Cerebellar cortex (tissue), 1 donor: ENCODE measurements at regions not wholly inside any gene's neighbourhood (a gene's known extent, or its start where the extent isn't known, plus 50 kb on each side); places are given as distances from the start of the nearest gene placed in this dataset.
A peak's percentile ranks its signal among the peaks of the same experiment; 100 is the strongest.
"Not testable (repeated sequence)": the region's sequence is repeated elsewhere in the genome, so short reads cannot be mapped to it uniquely, and the experiment has no call there.

Experiments
- DNase-seq: peaks from one replicate; pipeline ENCODE4 v3.0.0-alpha.2; 2015; ENCODE audit warnings: low spot score

GRCh38 chr6:80636689-80637088, 530.2 kb downstream of the BCKDHB start:
- no peak for DNase-seq

GRCh38 chr6:80633412-80633811, 526.9 kb downstream of the BCKDHB start:
- no peak for DNase-seq

GRCh38 chr6:80625405-80625804, 518.9 kb downstream of the BCKDHB start:
- DNase-seq, result no peak

GRCh38 chr6:80623066-80623815, 516.8 kb downstream of the BCKDHB start:
- no peak for DNase-seq

GRCh38 chr6:80622641-80623040, 516.2 kb downstream of the BCKDHB start:
- DNase-seq, result no peak

GRCh38 chr6:80618953-80619352, 512.5 kb downstream of the BCKDHB start:
- no peak for DNase-seq

- DNase-seq, result no peak
Observed at GRCh38 chr6:80610846-80611245, 504.4 kb downstream of the BCKDHB start.

GRCh38 chr6:80608881-80609280, 502.4 kb downstream of the BCKDHB start:
- peak; percentile 8 for DNase-seq

GRCh38 chr6:80607811-80608391, 501.4 kb downstream of the BCKDHB start:
- peak; percentile 84 for DNase-seq

GRCh38 chr6:80605165-80605989, 498.9 kb downstream of the BCKDHB start:
- peak; percentile 20 for DNase-seq

- DNase-seq, result no peak
Observed at GRCh38 chr6:80603679-80604078, 497.2 kb downstream of the BCKDHB start.

- no peak for DNase-seq
Observed at GRCh38 chr6:80594461-80594860, 488.0 kb downstream of the BCKDHB start.

GRCh38 chr6:80592436-80592835, 486.0 kb downstream of the BCKDHB start:
- no peak for DNase-seq

GRCh38 chr6:80586242-80586641, 479.8 kb downstream of the BCKDHB start:
- no peak for DNase-seq

GRCh38 chr6:80579391-80580023, 473.0 kb downstream of the BCKDHB start:
- DNase-seq, result no peak

- not testable (repeated sequence) for DNase-seq
Observed at GRCh38 chr6:80573320-80573719, 466.8 kb downstream of the BCKDHB start.

GRCh38 chr6:80566361-80566760, 459.9 kb downstream of the BCKDHB start:
- DNase-seq, result no peak

GRCh38 chr6:80553071-80553740, 446.7 kb downstream of the BCKDHB start:
- peak; percentile 93 for DNase-seq

- DNase-seq, result no peak
Observed at GRCh38 chr6:80550748-80551147, 444.3 kb downstream of the BCKDHB start.

- DNase-seq, result no peak
Observed at GRCh38 chr6:80550281-80550680, 443.8 kb downstream of the BCKDHB start.

GRCh38 chr6:80548532-80548931, 442.1 kb downstream of the BCKDHB start:
- no peak for DNase-seq

- DNase-seq, result no peak
Observed at GRCh38 chr6:80547827-80548226, 441.4 kb downstream of the BCKDHB start.
